Suprapubic skin (tissue), 3 donors: ENCODE measurements at regions not wholly inside any gene's neighbourhood (a gene's known extent, or its start where the extent isn't known, plus 50 kb on each side); places are given as distances from the start of the nearest gene placed in this dataset.

Source experiments
- EP300 ChIP-seq: sonication (generic); formaldehyde crosslinking; IDR thresholded peaks from one replicate; pipeline ENCODE4 v1.6.1; 2017; ENCODE audit warnings: antibody characterized with exemption
- POLR2A ChIP-seq, 2 donors: fragments of 450-650 bp; IDR thresholded peaks; one replicate each; pipeline ENCODE4 v1.6.1; 2017; ENCODE audit warnings: antibody characterized with exemption in 2 of 2, mild to moderate bottlenecking in 2 of 2, moderate library complexity in 2 of 2
- TF ChIP-seq, protein P1 (sequence below), 2 donors: fragments of 200-600 bp in 1 of 2; fragments of 450-650 bp in 1 of 2; sonication (generic) in 1 of 2; IDR thresholded peaks; one replicate each; pipeline ENCODE4 v1.5.1; 2016 to 2019; ENCODE audit warnings: antibody characterized with exemption in 2 of 2, mild to moderate bottlenecking in 1 of 2, moderate library complexity in 1 of 2

DNA sequence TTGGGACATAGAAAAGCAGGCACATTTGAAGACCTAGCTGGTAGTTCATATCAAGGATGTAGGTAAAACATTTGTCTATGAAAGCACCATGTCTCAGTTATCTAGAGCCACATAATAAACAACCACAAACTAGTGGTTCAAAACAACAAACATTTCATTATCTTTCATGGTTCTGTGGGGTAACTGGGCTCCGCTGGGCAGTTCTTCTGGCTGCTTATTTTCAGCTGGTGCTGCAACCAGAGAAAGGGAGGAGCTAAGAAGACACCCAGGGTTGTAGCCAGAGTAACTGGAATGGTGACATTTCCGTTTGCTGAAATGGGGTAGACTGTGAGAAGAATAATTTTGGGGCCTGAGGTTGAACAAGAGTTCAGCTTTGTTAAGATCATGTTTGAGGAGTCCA, 145.7 kb upstream of the SULF2 start:
- no peak for TF ChIP-seq EP300
- TF ChIP-seq, protein P1, sequence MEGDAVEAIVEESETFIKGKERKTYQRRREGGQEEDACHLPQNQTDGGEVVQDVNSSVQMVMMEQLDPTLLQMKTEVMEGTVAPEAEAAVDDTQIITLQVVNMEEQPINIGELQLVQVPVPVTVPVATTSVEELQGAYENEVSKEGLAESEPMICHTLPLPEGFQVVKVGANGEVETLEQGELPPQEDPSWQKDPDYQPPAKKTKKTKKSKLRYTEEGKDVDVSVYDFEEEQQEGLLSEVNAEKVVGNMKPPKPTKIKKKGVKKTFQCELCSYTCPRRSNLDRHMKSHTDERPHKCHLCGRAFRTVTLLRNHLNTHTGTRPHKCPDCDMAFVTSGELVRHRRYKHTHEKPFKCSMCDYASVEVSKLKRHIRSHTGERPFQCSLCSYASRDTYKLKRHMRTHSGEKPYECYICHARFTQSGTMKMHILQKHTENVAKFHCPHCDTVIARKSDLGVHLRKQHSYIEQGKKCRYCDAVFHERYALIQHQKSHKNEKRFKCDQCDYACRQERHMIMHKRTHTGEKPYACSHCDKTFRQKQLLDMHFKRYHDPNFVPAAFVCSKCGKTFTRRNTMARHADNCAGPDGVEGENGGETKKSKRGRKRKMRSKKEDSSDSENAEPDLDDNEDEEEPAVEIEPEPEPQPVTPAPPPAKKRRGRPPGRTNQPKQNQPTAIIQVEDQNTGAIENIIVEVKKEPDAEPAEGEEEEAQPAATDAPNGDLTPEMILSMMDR (IDR thresholded peaks at IDR 0.05): no peak
- TF ChIP-seq POLR2A (IDR thresholded peaks at IDR 0.05): no peak
